GM12874 (cell line): ENCODE measurements at regions not wholly inside any gene's neighbourhood (a gene's known extent, or its start where the extent isn't known, plus 50 kb on each side); places are given as distances from the start of the nearest gene placed in this dataset.

ENCODE experiments used
- CTCF ChIP-seq: IDR thresholded peaks from 2 replicates; pipeline ENCODE4 v1.5.1; 2011; ENCODE audit warnings: low read depth, mild to moderate bottlenecking, control low read depth, low read length, moderate library complexity; ENCODE audit not compliant: insufficient read depth

DNA sequence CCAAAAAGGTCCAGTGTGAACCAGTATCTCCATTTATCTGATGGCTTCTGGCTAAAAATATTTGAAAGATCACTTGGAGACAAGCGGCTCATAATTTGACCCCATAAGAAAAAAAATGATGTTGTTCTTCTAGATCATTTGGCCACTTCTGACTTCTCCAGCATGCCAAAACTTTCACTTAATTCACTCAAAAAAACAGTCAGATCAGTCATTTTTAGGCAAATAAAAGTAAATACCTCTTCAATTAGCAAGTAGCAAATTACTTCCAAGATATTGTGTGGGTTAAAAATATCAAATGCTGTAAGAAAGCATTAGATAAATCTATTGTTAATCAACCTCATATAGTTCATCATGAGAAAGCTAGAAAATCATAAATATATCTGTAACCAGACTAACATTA, 106.0 kb downstream of the ZC3H11B start:
- no peak for TF ChIP-seq CTCF

- TF ChIP-seq CTCF = no peak
These were observed 106.4 kb downstream of the ZC3H11B start for GRCh38 chr1:219506473-219506899.

DNA sequence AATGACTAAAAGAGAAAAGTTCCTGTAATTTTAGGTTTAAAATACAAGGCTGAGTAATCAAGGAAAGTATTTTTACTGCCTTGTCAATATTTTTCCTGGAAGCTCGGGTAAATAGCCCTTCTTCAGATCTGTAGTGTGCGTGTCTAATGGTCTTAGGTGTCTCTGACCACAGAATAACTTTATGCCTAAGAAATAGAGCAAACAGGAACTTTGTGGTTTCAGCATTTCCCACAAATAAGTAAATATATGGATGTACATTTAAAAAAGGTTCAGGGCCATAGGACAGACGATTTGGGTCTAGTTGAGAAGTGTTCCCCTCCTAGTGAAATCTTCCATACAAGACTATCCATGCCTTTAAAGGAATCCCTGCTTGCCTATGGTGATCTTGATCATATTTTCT, 107.0 kb downstream of the ZC3H11B start:
- TF ChIP-seq CTCF = no peak

DNA sequence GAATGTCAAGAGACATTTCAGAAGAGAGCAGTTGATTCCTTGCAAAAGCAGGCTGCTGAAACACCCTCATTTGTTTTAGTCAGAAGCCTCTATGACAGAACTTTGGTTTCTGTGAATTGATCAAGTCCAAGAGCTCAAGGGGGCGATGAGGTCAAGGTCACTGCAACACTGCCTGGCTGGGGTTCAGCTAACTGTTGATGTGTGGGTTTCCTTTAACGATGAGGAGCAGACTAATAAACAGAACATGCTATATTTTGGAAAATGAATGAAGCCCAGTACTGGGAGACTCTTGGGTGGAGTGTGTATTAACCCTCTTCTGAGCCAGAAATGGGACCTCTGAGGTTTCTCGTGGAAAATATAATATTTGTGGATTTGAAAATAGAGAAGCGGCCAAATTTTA, 109.3 kb downstream of the ZC3H11B start:
- no peak for TF ChIP-seq CTCF

DNA sequence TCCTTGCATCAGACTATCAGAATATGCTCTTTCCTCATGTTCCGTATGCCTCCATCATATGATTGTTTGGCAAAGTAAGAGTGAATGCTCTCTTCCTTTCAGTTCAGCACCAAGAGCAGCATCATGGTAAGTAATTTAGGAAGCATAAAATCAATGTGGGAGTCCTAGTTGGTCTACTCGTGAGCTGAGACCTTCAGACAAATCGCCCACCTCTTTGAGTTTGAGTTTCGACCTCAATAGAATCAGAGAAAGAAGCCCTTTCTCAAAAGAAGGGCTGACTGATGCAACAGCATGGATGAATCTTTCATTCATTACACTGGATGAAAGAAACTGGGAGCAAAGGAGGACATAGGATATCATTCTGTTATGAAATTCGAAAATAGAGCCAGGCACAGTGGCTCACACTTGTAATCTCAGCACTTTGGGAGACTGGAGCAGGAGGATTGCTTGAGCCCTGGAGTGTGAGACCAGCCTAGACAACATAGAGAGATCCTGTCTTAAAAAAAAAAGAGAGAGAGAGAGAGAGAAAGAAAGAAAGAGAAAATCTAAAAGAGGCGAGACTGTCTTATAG, 112.5 kb downstream of the ZC3H11B start:
- TF ChIP-seq CTCF = no peak

DNA sequence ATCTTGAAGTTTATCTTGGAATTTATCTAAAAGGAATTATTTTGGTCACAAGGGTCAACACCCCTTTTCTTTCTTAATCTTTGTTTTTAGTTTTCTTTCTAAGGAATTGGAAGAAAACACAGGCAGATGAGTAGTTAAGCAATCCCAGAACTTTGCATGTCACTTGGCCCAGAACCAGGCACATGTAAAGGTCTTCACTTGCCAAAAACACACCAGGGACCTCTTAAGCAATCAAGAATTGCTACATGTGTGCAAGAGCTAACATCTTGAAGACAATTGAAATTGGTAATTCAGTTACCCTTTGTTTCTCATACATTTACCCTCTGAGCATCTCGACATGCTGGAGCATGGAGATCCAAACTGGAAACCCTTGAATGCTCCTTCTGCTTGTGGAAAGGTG, 114.2 kb downstream of the ZC3H11B start:
- no peak for TF ChIP-seq CTCF

DNA sequence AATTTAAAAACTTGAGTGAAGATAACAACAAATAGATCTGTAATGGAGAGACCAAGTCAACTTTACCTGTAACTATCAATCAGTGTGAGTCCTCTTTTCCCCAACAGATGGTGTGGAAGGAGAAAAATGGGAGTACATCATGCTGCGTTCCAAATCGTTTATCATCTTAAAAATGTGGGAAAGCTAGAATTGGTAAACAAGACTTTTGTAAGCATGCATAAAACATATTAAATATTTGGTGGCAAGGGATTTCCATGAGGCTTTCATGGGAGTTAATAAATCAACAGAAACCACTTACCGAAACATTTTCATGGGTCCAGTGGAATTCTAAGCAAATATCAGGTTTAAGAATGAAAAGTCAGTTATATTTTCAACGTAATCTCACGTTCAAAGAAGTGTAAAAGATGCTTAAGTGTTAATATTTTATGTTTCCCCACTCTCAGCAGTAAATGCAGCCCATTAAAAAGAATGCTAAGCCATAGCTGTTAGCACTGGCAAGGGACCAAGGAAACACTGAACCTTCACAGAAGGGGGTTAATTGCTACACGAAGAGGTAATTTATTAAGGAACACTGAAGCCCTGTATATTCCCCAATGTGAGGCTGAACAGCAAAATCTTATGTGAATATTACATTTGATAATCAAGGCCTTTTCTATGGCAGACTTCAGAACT, 117.0 kb downstream of the ZC3H11B start:
- TF ChIP-seq CTCF = no peak
